Pancreas (tissue), 10 donors: ENCODE measurements at regions not wholly inside any gene's neighbourhood (a gene's known extent, or its start where the extent isn't known, plus 50 kb on each side); places are given as distances from the start of the nearest gene placed in this dataset.
A peak's percentile ranks its signal among the peaks of the same experiment; 100 is the strongest.

Experiments
- ATAC-seq, 4 donors: fragments of 200-7000 bp; cut with Tn5 transposase; one replicate each; pipeline versions ENCODE4 v1.8.0 to v1.9.1; 2020; ENCODE audit warnings: mild to moderate bottlenecking in 4 of 4, moderate library complexity in 4 of 4
- DNase-seq, 6 donors: peaks; one replicate each; pipeline ENCODE4 v3.0.0-alpha.2; 2020
- FAIRE-seq: peaks from 2 replicates; lab custom pipeline; 2012; peaks lifted over from hg19 to GRCh38; lab: Jason Lieb, UNC
- H3K27ac ChIP-seq, 4 donors: fragments of 200-600 bp; sonication (generic); 1 replicate in 3 of 4; 2 replicates in 1 of 4; pipeline versions ENCODE4 v1.5.0 to v1.8.0; 2020
- H3K27me3 ChIP-seq, 4 donors: fragments of 200-600 bp; one replicate each; pipeline ENCODE4 v1.8.0; 2021
- H3K36me3 ChIP-seq, 3 donors: fragments of 200-600 bp; sonication (generic) in 1 of 3; one replicate each; pipeline versions ENCODE4 v1.5.0 to v1.8.0; 2020 to 2021
- H3K4me1 ChIP-seq, 3 donors: fragments of 200-600 bp; one replicate each; pipeline ENCODE4 v1.8.0; 2021
- H3K4me3 ChIP-seq, 4 donors: fragments of 200-600 bp; sonication (generic) in 2 of 4; one replicate each; pipeline versions ENCODE4 v1.5.0 to v1.8.0; 2020 to 2021
- H3K9me3 ChIP-seq, 4 donors: fragments of 200-600 bp; one replicate each; pipeline ENCODE4 v1.8.0; 2021
- WGBS, 2 donors: extraction: QIAGEN DNeasy Blood & Tissue Kit; methylation state at CpG; one replicate each; pipeline ENCODE4 v1.1.7; 2013; 5-methylcytosine and 5-hydroxymethylcytosine counted together
- intact Hi-C, 3 donors: fragments of 100-400 bp; cut with DNase I; formaldehyde crosslinking; loops; one replicate each; pipeline versions ENCODE4 v1.11.1 to v1.14.2; 2022
- TF ChIP-seq, protein P1 (sequence below), 4 donors: fragments of 200-600 bp; sonication (generic) in 3 of 4; IDR thresholded peaks; one replicate each; pipeline versions ENCODE4 v1.5.0 to v1.8.0; 2021; ENCODE audit warnings: antibody characterized with exemption in 4 of 4
- donor health status: healthy with polysubstance abuse.
- donor health status: DM: no; HTN: no; CAD: no; lungs with moderate emphysema.
- donor health status: DM: no; HTN: no; CAD: no.
- donor health status: control.
- donor health status: control.
- donor health status: Bipolar disorder and iron deficiency.
- donor health status: DM: yes; HTN: yes; CAD: no.
- donor health status: DM: no; HTN: no; CAD: no.
- donor health status: DM: no; HTN: no; CAD: no.
- donor health status: DM: yes; HTN: yes; CAD: no.

DNA sequence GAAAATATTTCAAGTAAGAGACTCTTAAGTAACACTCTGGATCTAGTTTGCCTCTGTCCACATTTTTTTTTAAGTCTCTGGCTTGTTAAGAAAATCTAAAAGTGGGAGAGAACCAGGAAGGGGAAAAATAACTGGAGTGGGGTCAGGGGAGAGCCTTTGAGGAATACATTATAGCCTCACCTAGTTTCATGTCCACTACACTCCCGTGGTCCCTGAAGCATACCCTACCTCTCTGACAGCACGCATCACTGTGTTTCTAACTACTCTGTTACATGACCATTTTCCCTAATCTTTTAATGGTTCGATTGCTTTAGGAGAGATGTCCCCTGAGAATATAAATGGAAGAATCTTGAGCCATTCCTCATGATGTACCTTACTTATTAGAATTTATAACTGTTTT lies 318.3 kb downstream of the TMEM167A start:
- FAIRE-seq (no peak), DNase-seq (no peak), ATAC-seq (no peak)
- TF ChIP-seq, protein P1, sequence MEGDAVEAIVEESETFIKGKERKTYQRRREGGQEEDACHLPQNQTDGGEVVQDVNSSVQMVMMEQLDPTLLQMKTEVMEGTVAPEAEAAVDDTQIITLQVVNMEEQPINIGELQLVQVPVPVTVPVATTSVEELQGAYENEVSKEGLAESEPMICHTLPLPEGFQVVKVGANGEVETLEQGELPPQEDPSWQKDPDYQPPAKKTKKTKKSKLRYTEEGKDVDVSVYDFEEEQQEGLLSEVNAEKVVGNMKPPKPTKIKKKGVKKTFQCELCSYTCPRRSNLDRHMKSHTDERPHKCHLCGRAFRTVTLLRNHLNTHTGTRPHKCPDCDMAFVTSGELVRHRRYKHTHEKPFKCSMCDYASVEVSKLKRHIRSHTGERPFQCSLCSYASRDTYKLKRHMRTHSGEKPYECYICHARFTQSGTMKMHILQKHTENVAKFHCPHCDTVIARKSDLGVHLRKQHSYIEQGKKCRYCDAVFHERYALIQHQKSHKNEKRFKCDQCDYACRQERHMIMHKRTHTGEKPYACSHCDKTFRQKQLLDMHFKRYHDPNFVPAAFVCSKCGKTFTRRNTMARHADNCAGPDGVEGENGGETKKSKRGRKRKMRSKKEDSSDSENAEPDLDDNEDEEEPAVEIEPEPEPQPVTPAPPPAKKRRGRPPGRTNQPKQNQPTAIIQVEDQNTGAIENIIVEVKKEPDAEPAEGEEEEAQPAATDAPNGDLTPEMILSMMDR (IDR thresholded peaks at IDR 0.05) = no peak
- Histone ChIP-seq H3K36me3 (no peaks in the 10 kb centered on the region), H3K27ac (no peak overlapping the region), H3K27me3 (no peaks in the 10 kb centered on the region), H3K9me3 (no peaks in the 10 kb centered on the region), H3K4me3 (no peak overlapping the region), H3K4me1 (no peaks in the 10 kb centered on the region)
- WGBS, 2 donors = 73 to 83% methylated on average over 3 of the region's 3 CpGs
- intact Hi-C loops = no loop called here

- Histone ChIP-seq H3K4me1 (no peaks in the 10 kb centered on the region), H3K27me3 (no peaks in the 10 kb centered on the region), H3K9me3 (no peaks in the 10 kb centered on the region), H3K27ac (no peak overlapping the region), H3K4me3 (no peak overlapping the region), H3K36me3 (no peaks in the 10 kb centered on the region)
- TF ChIP-seq, protein P1 (IDR thresholded peaks at IDR 0.05) = no peak
- no peak for ATAC-seq
- DNase-seq = no peak
- intact Hi-C loops = no loop called here
- FAIRE-seq = no peak
- 92 to 94% methylated on average over 3 of the region's 3 CpGs for WGBS, 2 donors
These were observed 322.4 kb downstream of the TMEM167A start for GRCh38 chr5:82754759-82755158.

DNA sequence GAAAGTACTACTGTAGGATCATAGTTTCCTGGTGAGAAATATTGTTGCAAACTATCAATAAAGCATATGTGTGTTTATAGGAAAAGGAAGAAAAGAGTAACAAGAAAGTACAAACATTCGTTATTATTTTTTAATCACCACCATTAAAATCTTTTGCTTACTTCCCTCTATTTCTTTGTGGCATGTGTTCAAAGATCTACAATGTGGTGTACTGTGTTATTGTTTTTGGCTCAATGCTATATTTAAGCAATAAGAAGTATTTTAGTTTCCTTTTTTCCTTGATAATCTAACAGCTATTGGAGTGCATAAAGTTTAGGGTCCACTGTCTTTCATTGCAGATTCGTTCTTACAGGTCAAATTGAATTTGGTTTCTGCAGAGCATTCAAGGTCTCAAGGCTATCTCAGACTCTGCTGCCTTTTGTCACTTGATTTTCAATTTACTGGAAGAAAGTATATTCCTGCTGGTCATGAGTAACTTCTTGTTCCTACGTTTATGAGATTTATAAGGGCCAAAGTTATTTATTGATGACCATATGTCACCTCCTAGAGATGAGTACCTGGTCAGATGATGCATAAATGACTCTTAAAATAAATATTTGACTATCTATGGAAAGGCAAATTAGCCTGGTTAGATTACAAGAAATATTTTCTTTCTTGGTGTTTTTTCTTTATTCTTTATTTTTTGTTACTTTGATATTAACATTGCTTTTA lies 323.0 kb downstream of the TMEM167A start:
- Histone ChIP-seq H3K27ac (no peak overlapping the region), H3K9me3 (no peaks in the 10 kb centered on the region), H3K4me1 (no peaks in the 10 kb centered on the region), H3K27me3 (no peaks in the 10 kb centered on the region), H3K4me3 (no peak overlapping the region), H3K36me3 (no peaks in the 10 kb centered on the region)
- DNase-seq (no peak), ATAC-seq (no peak), FAIRE-seq (no peak)
- TF ChIP-seq, protein P1 (IDR thresholded peaks at IDR 0.05) = no peak
- intact Hi-C loops = no loop called here
- WGBS, 2 donors = 54 to 67% methylated on average over 3 of the region's 3 CpGs

DNA sequence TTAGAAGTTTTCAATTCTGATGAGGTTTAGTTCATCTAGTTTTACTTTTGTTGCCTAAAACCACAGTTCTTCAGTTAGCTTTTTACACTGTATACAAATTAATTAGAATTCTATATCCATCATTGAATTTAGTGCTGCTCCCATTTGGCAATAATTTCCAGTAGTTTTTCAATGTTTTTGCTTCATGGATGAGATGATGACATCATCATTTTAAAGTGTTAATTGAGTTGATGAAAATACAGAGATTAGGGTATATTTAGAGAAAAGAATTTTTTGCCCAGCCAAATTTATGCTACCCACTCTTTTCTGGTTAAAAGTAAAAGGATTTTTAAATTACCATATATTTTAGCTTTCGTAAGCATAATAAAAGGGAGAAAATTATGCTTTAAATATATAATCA lies 323.8 kb downstream of the TMEM167A start:
- Histone ChIP-seq H3K27ac (no peak overlapping the region), H3K36me3 (no peaks in the 10 kb centered on the region), H3K27me3 (no peaks in the 10 kb centered on the region), H3K4me3 (no peak overlapping the region), H3K4me1 (no peaks in the 10 kb centered on the region), H3K9me3 (no peaks in the 10 kb centered on the region)
- intact Hi-C loops = no loop called here
- FAIRE-seq (no peak), DNase-seq (no peak), ATAC-seq (no peak)
- TF ChIP-seq, protein P1 (IDR thresholded peaks at IDR 0.05) = no peak
- WGBS, 2 donors = 90 to 91% methylated on average over 1 of the region's 1 CpG

GRCh38 chr5:82749461-82749820 lies 327.8 kb downstream of the TMEM167A start:
- Histone ChIP-seq H3K36me3 (no peaks in the 10 kb centered on the region), H3K27me3 (no peaks in the 10 kb centered on the region), H3K27ac (no peak overlapping the region), H3K4me1 (no peaks in the 10 kb centered on the region), H3K4me3 (no peak overlapping the region), H3K9me3 (no peaks in the 10 kb centered on the region)
- DNase-seq (no peak), FAIRE-seq (no peak), ATAC-seq (peak in 2 of 4 donors; percentile 15 to 18)
- TF ChIP-seq, protein P1 (IDR thresholded peaks at IDR 0.05) = no peak
- intact Hi-C loops = no loop called here
- 8 to 9% methylated on average over 5 of the region's 5 CpGs for WGBS, 2 donors
